ENCODE measurements at regions not wholly inside any gene's neighbourhood (a gene's known extent, or its start where the extent isn't known, plus 50 kb on each side); places are given as distances from the start of the nearest gene placed in this dataset.
"Not testable (repeated sequence)": the region's sequence is repeated elsewhere in the genome, so short reads cannot be mapped to it uniquely, and the experiment has no call there.

DNA sequence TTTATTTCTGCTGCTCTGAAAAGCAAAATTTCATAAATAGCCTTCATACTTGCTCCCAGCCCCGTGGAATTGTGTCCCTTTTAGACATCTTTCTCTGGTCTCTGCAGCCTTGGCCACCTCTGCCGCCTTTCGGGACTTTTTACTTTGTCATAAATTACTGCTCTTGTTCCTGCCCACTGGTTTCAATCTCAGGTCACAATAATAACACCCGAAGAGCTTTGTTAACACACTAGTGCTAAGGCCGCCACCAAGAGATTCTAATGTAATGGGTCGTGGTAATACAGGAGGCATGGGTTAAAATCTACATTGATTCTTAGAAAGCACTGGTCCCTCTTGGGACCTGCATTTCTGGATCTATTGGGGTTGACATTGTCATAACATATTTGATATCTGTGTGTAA is 276.0 kb upstream of the VWC2 start:
- Histone ChIP-seq H3K36me3 (replicated peaks in 1 of 2; ENCODE audit: control insufficient read depth in 1 of 2, insufficient read depth in 2 of 2, low read length in 2 of 2) (no peaks in the 10 kb centered on the region), H3K4me3 (replicated peaks in 1 of 3; ENCODE audit: low read depth in 2 of 3, low read length in 3 of 3) (no peak overlapping the region), H3K4me2 (replicated peaks; ENCODE audit: extremely low read depth, low read length, poor library complexity, severe bottlenecking) (no peak overlapping the region), H3K9me3 (replicated peaks in 1 of 2; ENCODE audit: control insufficient read depth in 1 of 2, insufficient read depth in 1 of 2, low read length in 2 of 2) (no peaks in the 10 kb centered on the region), H2AFZ (ENCODE audit: insufficient read depth, low read depth, low read length, poor library complexity, severe bottlenecking) (no peak overlapping the region), H3K4me1 (ENCODE audit: control insufficient read depth in 1 of 2, insufficient read depth in 2 of 2, low read length in 2 of 2) (no peaks in the 10 kb centered on the region), H4K20me1 (ENCODE audit: insufficient read depth, low read length) (no peaks in the 10 kb centered on the region), H3K9ac (ENCODE audit: insufficient read depth, low read length, poor library complexity, severe bottlenecking) (no peak overlapping the region), H3K27me3 (ENCODE audit: control insufficient read depth in 2 of 2, insufficient read depth in 2 of 2, low read length in 2 of 2) (no peaks in the 10 kb centered on the region), H3K27ac (ENCODE audit: low read depth in 1 of 2, low read length in 2 of 2) (no peak overlapping the region), H3K79me2 (ENCODE audit: insufficient read depth, low read length) (no peaks in the 10 kb centered on the region)
- no peak overlapping the region for H3K27ac Mint-ChIP-seq
- no peaks in the 10 kb centered on the region for H3K4me1 Mint-ChIP-seq
- no peaks in the 10 kb centered on the region for H3K9me3 Mint-ChIP-seq
- H3K36me3 Mint-ChIP-seq, result no peaks in the 10 kb centered on the region
- DNase-seq, result no peak
- TF ChIP-seq, protein P1, sequence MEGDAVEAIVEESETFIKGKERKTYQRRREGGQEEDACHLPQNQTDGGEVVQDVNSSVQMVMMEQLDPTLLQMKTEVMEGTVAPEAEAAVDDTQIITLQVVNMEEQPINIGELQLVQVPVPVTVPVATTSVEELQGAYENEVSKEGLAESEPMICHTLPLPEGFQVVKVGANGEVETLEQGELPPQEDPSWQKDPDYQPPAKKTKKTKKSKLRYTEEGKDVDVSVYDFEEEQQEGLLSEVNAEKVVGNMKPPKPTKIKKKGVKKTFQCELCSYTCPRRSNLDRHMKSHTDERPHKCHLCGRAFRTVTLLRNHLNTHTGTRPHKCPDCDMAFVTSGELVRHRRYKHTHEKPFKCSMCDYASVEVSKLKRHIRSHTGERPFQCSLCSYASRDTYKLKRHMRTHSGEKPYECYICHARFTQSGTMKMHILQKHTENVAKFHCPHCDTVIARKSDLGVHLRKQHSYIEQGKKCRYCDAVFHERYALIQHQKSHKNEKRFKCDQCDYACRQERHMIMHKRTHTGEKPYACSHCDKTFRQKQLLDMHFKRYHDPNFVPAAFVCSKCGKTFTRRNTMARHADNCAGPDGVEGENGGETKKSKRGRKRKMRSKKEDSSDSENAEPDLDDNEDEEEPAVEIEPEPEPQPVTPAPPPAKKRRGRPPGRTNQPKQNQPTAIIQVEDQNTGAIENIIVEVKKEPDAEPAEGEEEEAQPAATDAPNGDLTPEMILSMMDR (IDR thresholded peaks at IDR 0.05), result no peak
- H3K27me3 Mint-ChIP-seq (ENCODE audit: low read depth in 3 of 3), result peaks cover 2 to 6% (median 2%) of the 10 kb centered on the region in 3 donors
- WGBS (ENCODE audit: insufficient coverage), result no CpG with 5 or more reads among the region's 6 CpGs
- no peak overlapping the region for H3K4me3 Mint-ChIP-seq
- intact Hi-C loops (cut with micrococcal nuclease), result no loop called here

DNA sequence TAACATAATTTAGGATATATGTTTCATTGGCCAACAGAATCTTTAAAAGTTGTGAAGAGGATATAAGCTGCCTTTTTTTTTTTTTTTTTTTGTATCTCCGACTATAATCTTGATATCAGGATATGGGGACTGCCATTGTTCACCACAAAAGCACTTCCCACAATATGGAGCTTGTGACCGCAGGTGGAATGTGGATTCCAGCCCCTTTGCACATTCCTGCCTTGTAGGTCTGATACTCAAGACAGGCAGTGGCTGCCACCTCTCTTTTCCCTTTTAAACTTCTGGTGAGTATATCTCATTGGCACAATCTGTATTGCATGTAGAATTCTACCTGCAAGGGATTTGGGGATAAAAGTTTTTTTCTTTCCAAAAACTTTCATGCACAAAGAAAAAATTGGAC is 272.7 kb upstream of the VWC2 start:
- Histone ChIP-seq H3K4me3 (replicated peaks in 1 of 3; ENCODE audit: low read depth in 2 of 3, low read length in 3 of 3) (no peak overlapping the region), H3K27ac (ENCODE audit: low read depth in 1 of 2, low read length in 2 of 2) (no peak overlapping the region), H3K79me2 (ENCODE audit: insufficient read depth, low read length) (no peaks in the 10 kb centered on the region), H2AFZ (ENCODE audit: insufficient read depth, low read depth, low read length, poor library complexity, severe bottlenecking) (no peak overlapping the region), H4K20me1 (ENCODE audit: insufficient read depth, low read length) (no peaks in the 10 kb centered on the region), H3K4me1 (ENCODE audit: control insufficient read depth in 1 of 2, insufficient read depth in 2 of 2, low read length in 2 of 2) (no peaks in the 10 kb centered on the region), H3K27me3 (ENCODE audit: control insufficient read depth in 2 of 2, insufficient read depth in 2 of 2, low read length in 2 of 2) (no peaks in the 10 kb centered on the region), H3K36me3 (replicated peaks in 1 of 2; ENCODE audit: control insufficient read depth in 1 of 2, insufficient read depth in 2 of 2, low read length in 2 of 2) (no peaks in the 10 kb centered on the region), H3K9ac (ENCODE audit: insufficient read depth, low read length, poor library complexity, severe bottlenecking) (no peak overlapping the region), H3K9me3 (replicated peaks in 1 of 2; ENCODE audit: control insufficient read depth in 1 of 2, insufficient read depth in 1 of 2, low read length in 2 of 2) (no peaks in the 10 kb centered on the region), H3K4me2 (replicated peaks; ENCODE audit: extremely low read depth, low read length, poor library complexity, severe bottlenecking) (no peak overlapping the region)
- H3K4me1 Mint-ChIP-seq, result no peaks in the 10 kb centered on the region
- TF ChIP-seq, protein P1 (IDR thresholded peaks at IDR 0.05), result no peak
- WGBS (ENCODE audit: insufficient coverage), result no CpG with 5 or more reads among the region's 2 CpGs
- H3K27ac Mint-ChIP-seq, result no peak overlapping the region
- no peak for DNase-seq
- intact Hi-C loops (cut with micrococcal nuclease), result no loop called here
- peaks cover 2 to 4% (median 2%) of the 10 kb centered on the region in 3 donors for H3K27me3 Mint-ChIP-seq (ENCODE audit: low read depth in 3 of 3)
- H3K9me3 Mint-ChIP-seq, result no peaks in the 10 kb centered on the region
- H3K36me3 Mint-ChIP-seq, result no peaks in the 10 kb centered on the region
- no peak overlapping the region for H3K4me3 Mint-ChIP-seq

DNA sequence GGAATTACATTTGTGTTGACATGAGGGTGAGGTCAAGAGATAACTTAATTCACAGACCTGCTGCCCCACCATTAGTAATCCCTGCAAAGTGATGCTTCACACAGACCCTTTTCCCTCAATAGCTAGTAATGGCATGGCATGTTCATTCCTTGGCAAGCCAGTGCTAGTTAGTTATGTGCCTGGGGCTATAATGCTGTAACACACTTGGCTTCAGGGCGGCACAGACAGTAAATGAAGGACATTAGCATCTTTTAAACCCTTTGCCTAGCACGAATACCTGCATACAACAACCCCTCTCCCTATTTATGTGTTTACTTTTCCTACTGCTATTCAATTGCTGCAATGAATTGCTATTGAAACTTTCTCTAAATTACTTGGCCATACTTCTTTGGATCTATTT is 266.2 kb upstream of the VWC2 start:
- not testable (repeated sequence) for H3K27ac Mint-ChIP-seq

More for the DNA sequence above, 266.2 kb upstream of the VWC2 start:
- H3K4me3 Mint-ChIP-seq; intact Hi-C loops (cut with micrococcal nuclease); H3K27me3 ChIP-seq (ENCODE audit: control insufficient read depth in 2 of 2, insufficient read depth in 2 of 2, low read length in 2 of 2); H3K4me2 ChIP-seq (replicated peaks; ENCODE audit: extremely low read depth, low read length, poor library complexity, severe bottlenecking); H3K9me3 Mint-ChIP-seq; DNase-seq; H3K9ac ChIP-seq (ENCODE audit: insufficient read depth, low read length, poor library complexity, severe bottlenecking); H3K4me3 ChIP-seq (replicated peaks in 1 of 3; ENCODE audit: low read depth in 2 of 3, low read length in 3 of 3); H4K20me1 ChIP-seq (ENCODE audit: insufficient read depth, low read length); H3K79me2 ChIP-seq (ENCODE audit: insufficient read depth, low read length); H3K4me1 ChIP-seq (ENCODE audit: control insufficient read depth in 1 of 2, insufficient read depth in 2 of 2, low read length in 2 of 2); H3K27ac ChIP-seq (ENCODE audit: low read depth in 1 of 2, low read length in 2 of 2); H3K36me3 ChIP-seq (replicated peaks in 1 of 2; ENCODE audit: control insufficient read depth in 1 of 2, insufficient read depth in 2 of 2, low read length in 2 of 2); H3K4me1 Mint-ChIP-seq; H2AFZ ChIP-seq (ENCODE audit: insufficient read depth, low read depth, low read length, poor library complexity, severe bottlenecking); H3K9me3 ChIP-seq (replicated peaks in 1 of 2; ENCODE audit: control insufficient read depth in 1 of 2, insufficient read depth in 1 of 2, low read length in 2 of 2); H3K36me3 Mint-ChIP-seq; H3K27me3 Mint-ChIP-seq (ENCODE audit: low read depth in 3 of 3): not testable (repeated sequence)
- WGBS (ENCODE audit: insufficient coverage), result 78% methylated on average over 1 of the region's 2 CpGs
